ENCODE measurements at regions not wholly inside any gene's neighbourhood (a gene's known extent, or its start where the extent isn't known, plus 50 kb on each side); places are given as distances from the start of the nearest gene placed in this dataset.

- TF ChIP-seq USF2 (IDR thresholded peaks at IDR 0.05; ENCODE audit: low read depth, low read length) = no peak
- TF ChIP-seq USF2 (CRISPR knock-in tag; IDR thresholded peaks at IDR 0.05; ENCODE audit: borderline replicate concordance) = no peak
- no peak for TF ChIP-seq HBP1 (CRISPR knock-in tag; IDR thresholded peaks at IDR 0.05; ENCODE audit: low read depth)
Observed at GRCh38 chr2:9135822-9136558, 70.6 kb upstream of the ASAP2 start.

Measured in HepG2 (cell line).